IMR-90 (cell line): ENCODE measurements at regions not wholly inside any gene's neighbourhood (a gene's known extent, or its start where the extent isn't known, plus 50 kb on each side); places are given as distances from the start of the nearest gene placed in this dataset.

Experiments
- ATAC-seq: fragments of 200-7000 bp; cut with Tn5 transposase; 2 replicates; pipeline ENCODE4 v1.9.1; 2020; ENCODE audit warnings: low read depth, mild to moderate bottlenecking, moderate library complexity
- BruUV-seq: library from RNA; stranded (reverse); fragments of 400-500 nt; replicated peaks from 2 replicates; lab custom pipeline; 2021; lab: Mats Ljungman, UMichigan
- CTCF ChIA-PET: fragments of 300-600 bp; formaldehyde crosslinking; extraction: SDS; loops from one replicate; lab custom pipeline; 2021; ENCODE audit warnings: antibody characterized with exemption; lab: Yijun Ruan, JAX
- POLR2A ChIA-PET: fragments of 300-600 bp; sonication (Branson Sonifier 250); formaldehyde crosslinking; loops from one replicate; lab custom pipeline; 2022; ENCODE audit warnings: antibody characterized with exemption; ENCODE audit not compliant: unreplicated experiment; lab: Charles Lee
- DNase-seq: peaks from one replicate; pipeline ENCODE4 v3.0.0; 2013
- H2AFZ ChIP-seq: replicated peaks from 2 replicates; pipeline ENCODE3; 2013; ENCODE audit warnings: low read length, mild to moderate bottlenecking; ENCODE audit not compliant: poor library complexity
- H2AK5ac ChIP-seq: 2 replicates; pipeline ENCODE4 v1.6.1; 2013; ENCODE audit warnings: low read depth, low read length, inconsistent platforms
- H2AK9ac ChIP-seq: replicated peaks from 2 replicates; pipeline ENCODE3; 2013; ENCODE audit warnings: mild to moderate bottlenecking, low read depth, low read length, moderate library complexity; ENCODE audit not compliant: poor library complexity
- H2BK120ac ChIP-seq: 2 replicates; pipeline ENCODE4 v1.6.1; 2013; ENCODE audit warnings: low read depth, low read length, inconsistent platforms
- H2BK15ac ChIP-seq: 3 replicates; pipeline ENCODE4 v1.6.1; 2013; ENCODE audit warnings: low read depth, low read length, inconsistent platforms
- H2BK20ac ChIP-seq: 2 replicates; pipeline ENCODE4 v1.6.1; 2013; ENCODE audit warnings: low read depth, mild to moderate bottlenecking, inconsistent platforms, low read length, moderate library complexity
- H2BK5ac ChIP-seq: 2 replicates; pipeline ENCODE4 v1.6.1; 2013; ENCODE audit warnings: mild to moderate bottlenecking, low read depth, low read length, inconsistent platforms; ENCODE audit not compliant: poor library complexity, severe bottlenecking
- H3K14ac ChIP-seq: replicated peaks from 2 replicates; pipeline ENCODE4 v1.6.1; 2013; ENCODE audit warnings: low read depth, low read length, inconsistent platforms
- H3K18ac ChIP-seq: 2 replicates; pipeline ENCODE4 v1.6.1; 2013; ENCODE audit warnings: low read depth, low read length, control low read depth
- H3K23ac ChIP-seq: 2 replicates; pipeline ENCODE4 v1.6.1; 2013; ENCODE audit warnings: low read depth, low read length, inconsistent platforms
- H3K27ac ChIP-seq: 2 replicates; pipeline ENCODE4 v1.5.1; 2013; ENCODE audit warnings: mild to moderate bottlenecking, control low read depth, low read length; ENCODE audit not compliant: insufficient read depth
- H3K27me3 ChIP-seq: 2 replicates; pipeline ENCODE4 v1.6.1; 2013; ENCODE audit warnings: low read length; ENCODE audit not compliant: control insufficient read depth, insufficient read depth
- H3K36me3 ChIP-seq: 2 replicates; pipeline ENCODE4 v1.6.1; 2013; ENCODE audit warnings: low read length, mixed read lengths; ENCODE audit not compliant: control insufficient read depth, insufficient read depth
- H3K4ac ChIP-seq: 2 replicates; pipeline ENCODE4 v1.6.1; 2013; ENCODE audit warnings: low read depth, low read length, inconsistent platforms
- H3K4me1 ChIP-seq: 2 replicates; pipeline ENCODE4 v1.6.1; 2013; ENCODE audit warnings: low read length, mixed read lengths; ENCODE audit not compliant: control insufficient read depth, insufficient read depth
- H3K4me2 ChIP-seq: 2 replicates; pipeline ENCODE4 v1.6.1; 2013; ENCODE audit warnings: low read depth, mild to moderate bottlenecking, control low read depth, low read length, moderate library complexity
- H3K4me3 ChIP-seq: 2 replicates; pipeline ENCODE4 v1.5.1; 2013; ENCODE audit warnings: low read depth, mild to moderate bottlenecking, control low read depth, low read length, moderate library complexity; ENCODE audit not compliant: insufficient read depth
- H3K56ac ChIP-seq: 2 replicates; pipeline ENCODE4 v1.6.1; 2013; ENCODE audit warnings: low read length, inconsistent platforms; ENCODE audit not compliant: insufficient read depth; ENCODE audit errors: extremely low read depth
- H3K79me1 ChIP-seq, 2 experiments: 2 replicates each; pipeline ENCODE4 v1.6.1; 2013; ENCODE audit warnings: low read length in 2 of 2, inconsistent platforms in 1 of 2, low read depth in 1 of 2
- H3K9ac ChIP-seq: 2 replicates; pipeline ENCODE4 v1.6.1; 2013; ENCODE audit warnings: low read depth, low read length, control low read depth
- H3K9me1 ChIP-seq: 2 replicates; pipeline ENCODE4 v1.6.1; 2013; ENCODE audit warnings: low read length, inconsistent platforms; ENCODE audit not compliant: insufficient read depth
- H3K9me3 ChIP-seq: 2 replicates; pipeline ENCODE4 v1.6.1; 2013; ENCODE audit warnings: low read length; ENCODE audit not compliant: control insufficient read depth, insufficient read depth
- H4K20me1 ChIP-seq: 2 replicates; pipeline ENCODE4 v1.6.1; 2013; ENCODE audit warnings: low read length, inconsistent platforms; ENCODE audit not compliant: insufficient read depth
- H4K5ac ChIP-seq: 2 replicates; pipeline ENCODE4 v1.6.1; 2013; ENCODE audit warnings: mild to moderate bottlenecking, low read depth, low read length, control low read depth
- H4K8ac ChIP-seq, 2 experiments: 2 replicates each; pipeline ENCODE4 v1.6.1; 2013; ENCODE audit warnings: low read depth in 2 of 2, low read length in 2 of 2, control low read depth in 1 of 2, inconsistent platforms in 1 of 2
- H4K91ac ChIP-seq: 2 replicates; pipeline ENCODE4 v1.6.1; 2013; ENCODE audit warnings: low read depth, low read length, inconsistent platforms; ENCODE audit not compliant: insufficient read depth
- BHLHE40 ChIP-seq: fragments of 150-350 bp; IDR thresholded peaks from 2 replicates; pipeline ENCODE4 v1.6.1; 2016; ENCODE audit warnings: mild to moderate bottlenecking, low read depth, low read length
- CEBPB ChIP-seq: IDR thresholded peaks from 2 replicates; pipeline ENCODE4 v1.6.1; 2012; ENCODE audit warnings: low read depth, low read length, improper control_type of control experiment
- CHD1 ChIP-seq: IDR thresholded peaks from 2 replicates; pipeline ENCODE4 v1.6.1; 2012; ENCODE audit warnings: low read depth, low read length, improper control_type of control experiment
- FOS ChIP-seq: fragments of 150-350 bp; IDR thresholded peaks from 2 replicates; pipeline ENCODE4 v1.6.1; 2016; ENCODE audit warnings: low read depth, low read length
- MAFK ChIP-seq: IDR thresholded peaks from 2 replicates; pipeline ENCODE4 v1.6.1; 2012; ENCODE audit warnings: low read depth, low read length, improper control_type of control experiment
- MAZ ChIP-seq: IDR thresholded peaks from 2 replicates; pipeline ENCODE4 v1.6.1; 2012; ENCODE audit warnings: low read depth, mild to moderate bottlenecking, low read length, improper control_type of control experiment, moderate library complexity, borderline replicate concordance
- MXI1 ChIP-seq: IDR thresholded peaks from 2 replicates; pipeline ENCODE4 v1.6.1; 2012; ENCODE audit warnings: low read depth, mild to moderate bottlenecking, low read length, moderate library complexity, borderline replicate concordance
- NFE2L2 ChIP-seq: fragments of 150-350 bp; IDR thresholded peaks from 2 replicates; pipeline ENCODE4 v1.6.1; 2016; ENCODE audit warnings: low read depth, mild to moderate bottlenecking, low read length
- POLR2A ChIP-seq: IDR thresholded peaks from 2 replicates; pipeline ENCODE4 v1.6.1; 2012; ENCODE audit warnings: mild to moderate bottlenecking, low read depth, low read length
- RAD21 ChIP-seq: IDR thresholded peaks from 2 replicates; pipeline ENCODE4 v1.6.1; 2012; ENCODE audit warnings: low read length, improper control_type of control experiment
- RCOR1 ChIP-seq: IDR thresholded peaks from 2 replicates; pipeline ENCODE4 v1.6.1; 2012; ENCODE audit warnings: mild to moderate bottlenecking, low read length, improper control_type of control experiment; ENCODE audit not compliant: insufficient replicate concordance
- RFX5 ChIP-seq: IDR thresholded peaks from 2 replicates; pipeline ENCODE4 v1.8.0; 2012; ENCODE audit warnings: low read depth, mild to moderate bottlenecking, low read length, moderate library complexity
- SMC3 ChIP-seq: fragments of 150-350 bp; IDR thresholded peaks from 2 replicates; pipeline ENCODE4 v1.6.1; 2016; ENCODE audit warnings: low read depth, mild to moderate bottlenecking, antibody characterized with exemption, low read length, moderate library complexity
- dilution Hi-C: fragments of 300-500 bp; cut with HindIII; formaldehyde crosslinking; loops from one replicate; pipeline ENCODE4 v1.14.3; 2018; ENCODE audit warnings: low sequenced_read_pairs; ENCODE audit not compliant: unreplicated experiment
- in situ Hi-C: fragments of 300-500 bp; cut with MboI; formaldehyde crosslinking; loops from 3 replicates; pipeline ENCODE4 v1.14.3; 2019; ENCODE audit warnings: low sequenced_read_pairs, inconsistent platforms, mixed read lengths
- intact Hi-C: fragments of 100-400 bp; cut with micrococcal nuclease; formaldehyde crosslinking; loops from 2 replicates; pipeline ENCODE4 v1.10.0; 2022
- TF ChIP-seq, protein P1 (sequence below): fragments of 150-350 bp; IDR thresholded peaks from 2 replicates; pipeline ENCODE4 v1.6.1; 2016; ENCODE audit warnings: low read depth, mild to moderate bottlenecking, low read length, moderate library complexity, borderline replicate concordance
- TF ChIP-seq, protein P2 (sequence below): conservative IDR thresholded peaks from 2 replicates; pipeline ENCODE4 v1.5.1; 2012; ENCODE audit warnings: mild to moderate bottlenecking, low read depth, low read length, improper control_type of control experiment

DNA sequence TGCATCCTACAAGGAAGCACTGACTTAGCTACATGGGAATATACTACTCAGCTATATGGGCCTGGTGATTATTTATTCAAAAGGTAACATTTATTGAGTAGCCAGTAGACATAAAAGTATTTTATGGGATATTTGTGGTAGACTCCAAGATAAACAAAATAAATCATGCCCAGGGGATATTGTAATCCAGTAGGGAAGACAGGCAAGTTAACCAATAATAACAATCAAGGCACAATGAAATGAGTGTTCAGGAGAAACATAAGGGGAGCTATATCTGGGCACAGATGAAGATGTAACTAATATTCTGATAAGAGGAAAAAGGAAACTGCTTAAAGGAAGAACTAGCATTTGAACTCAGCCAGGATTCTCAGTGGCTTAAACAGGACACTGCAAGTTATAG lies 161.4 kb upstream of the MTNR1B start:
- no peak overlapping the region for H3K4me2 ChIP-seq
- H2BK20ac ChIP-seq: no peak overlapping the region
- H3K36me3 ChIP-seq: no peaks in the 10 kb centered on the region
- in situ Hi-C loops (no loop called here), intact Hi-C loops (no loop called here), dilution Hi-C loops (no loop called here)
- no peak overlapping the region for H3K56ac ChIP-seq
- CTCF ChIA-PET: interaction anchor here (0.6 kb wide), 1 partner anchor 25 kb away, joined by 3 read pairs; no protein-coding TSS in a partner anchor
- no peak overlapping the region for H4K91ac ChIP-seq
- no peaks in the 10 kb centered on the region for H3K27me3 ChIP-seq
- POLR2A ChIA-PET: no interaction called here
- H3K9me3 ChIP-seq: no peaks in the 10 kb centered on the region
- H3K27ac ChIP-seq: no peak overlapping the region
- DNase-seq (no peak), ATAC-seq (no peak)
- no peak overlapping the region for H3K4ac ChIP-seq
- no TSS peak for BruUV-seq
- no peak overlapping the region for H4K8ac ChIP-seq
- H3K23ac ChIP-seq: no peak overlapping the region
- TF ChIP-seq RAD21 (no peak), CHD1 (no peak), NFE2L2 (no peak), BHLHE40 (no peak), SMC3 (no peak), CEBPB (no peak), POLR2A (no peak), MAFK (no peak), FOS (no peak), RCOR1 (no peak), RFX5 (no peak), MAZ (no peak), MXI1 (no peak)
- TF ChIP-seq, protein P1, sequence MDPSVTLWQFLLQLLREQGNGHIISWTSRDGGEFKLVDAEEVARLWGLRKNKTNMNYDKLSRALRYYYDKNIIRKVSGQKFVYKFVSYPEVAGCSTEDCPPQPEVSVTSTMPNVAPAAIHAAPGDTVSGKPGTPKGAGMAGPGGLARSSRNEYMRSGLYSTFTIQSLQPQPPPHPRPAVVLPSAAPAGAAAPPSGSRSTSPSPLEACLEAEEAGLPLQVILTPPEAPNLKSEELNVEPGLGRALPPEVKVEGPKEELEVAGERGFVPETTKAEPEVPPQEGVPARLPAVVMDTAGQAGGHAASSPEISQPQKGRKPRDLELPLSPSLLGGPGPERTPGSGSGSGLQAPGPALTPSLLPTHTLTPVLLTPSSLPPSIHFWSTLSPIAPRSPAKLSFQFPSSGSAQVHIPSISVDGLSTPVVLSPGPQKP: no peak
- TF ChIP-seq, protein P2, sequence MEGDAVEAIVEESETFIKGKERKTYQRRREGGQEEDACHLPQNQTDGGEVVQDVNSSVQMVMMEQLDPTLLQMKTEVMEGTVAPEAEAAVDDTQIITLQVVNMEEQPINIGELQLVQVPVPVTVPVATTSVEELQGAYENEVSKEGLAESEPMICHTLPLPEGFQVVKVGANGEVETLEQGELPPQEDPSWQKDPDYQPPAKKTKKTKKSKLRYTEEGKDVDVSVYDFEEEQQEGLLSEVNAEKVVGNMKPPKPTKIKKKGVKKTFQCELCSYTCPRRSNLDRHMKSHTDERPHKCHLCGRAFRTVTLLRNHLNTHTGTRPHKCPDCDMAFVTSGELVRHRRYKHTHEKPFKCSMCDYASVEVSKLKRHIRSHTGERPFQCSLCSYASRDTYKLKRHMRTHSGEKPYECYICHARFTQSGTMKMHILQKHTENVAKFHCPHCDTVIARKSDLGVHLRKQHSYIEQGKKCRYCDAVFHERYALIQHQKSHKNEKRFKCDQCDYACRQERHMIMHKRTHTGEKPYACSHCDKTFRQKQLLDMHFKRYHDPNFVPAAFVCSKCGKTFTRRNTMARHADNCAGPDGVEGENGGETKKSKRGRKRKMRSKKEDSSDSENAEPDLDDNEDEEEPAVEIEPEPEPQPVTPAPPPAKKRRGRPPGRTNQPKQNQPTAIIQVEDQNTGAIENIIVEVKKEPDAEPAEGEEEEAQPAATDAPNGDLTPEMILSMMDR: no peak
- H4K20me1 ChIP-seq: no peaks in the 10 kb centered on the region
- no peak overlapping the region for H2BK15ac ChIP-seq
- H3K9ac ChIP-seq: no peak overlapping the region
- H3K9me1 ChIP-seq: no peaks in the 10 kb centered on the region
- no peak overlapping the region for H4K5ac ChIP-seq
- no peak overlapping the region for H2BK5ac ChIP-seq
- H2BK120ac ChIP-seq: no peak overlapping the region
- H2AK5ac ChIP-seq: no peak overlapping the region
- H3K18ac ChIP-seq: no peak overlapping the region
- no peak overlapping the region for H2AFZ ChIP-seq
- no peak overlapping the region for H3K14ac ChIP-seq
- no peaks in the 10 kb centered on the region for H3K79me1 ChIP-seq
- no peak overlapping the region for H3K4me3 ChIP-seq
- H3K4me1 ChIP-seq: no peaks in the 10 kb centered on the region
- no peak overlapping the region for H2AK9ac ChIP-seq
